Stimulated activated CD4-positive, alpha-beta T cell treated with anti-CD3 and anti-CD28 coated beads, Interleukin-12 subunit alpha, Interleukin-12 subunit beta, amount 100 ng/mL, for 4 hours (primary cell): ENCODE measurements at regions not wholly inside any gene's neighbourhood (a gene's known extent, or its start where the extent isn't known, plus 50 kb on each side); places are given as distances from the start of the nearest gene placed in this dataset.
A peak's percentile ranks its signal among the peaks of the same experiment; 100 is the strongest.
"Not testable (repeated sequence)": the region's sequence is repeated elsewhere in the genome, so short reads cannot be mapped to it uniquely, and the experiment has no call there.

Experiments
- DNase-seq: peaks from one replicate; pipeline ENCODE4 v3.0.0-alpha.2; 2020

GRCh38 chr11:116698080-116698479 lies 74.7 kb downstream of the BUD13 start:
- no peak for DNase-seq

GRCh38 chr11:116697639-116698038 lies 75.1 kb downstream of the BUD13 start:
- DNase-seq = no peak

- DNase-seq = no peak
Observed at GRCh38 chr11:116697011-116697410, 75.8 kb downstream of the BUD13 start.

GRCh38 chr11:116696381-116696941 lies 76.3 kb downstream of the BUD13 start:
- DNase-seq = no peak

- DNase-seq = no peak
Observed at GRCh38 chr11:116695657-116696254, 77.0 kb downstream of the BUD13 start.

- no peak for DNase-seq
Observed at GRCh38 chr11:116694815-116695590, 77.8 kb downstream of the BUD13 start.

GRCh38 chr11:116694349-116694725 lies 78.5 kb downstream of the BUD13 start:
- DNase-seq = no peak

- no peak for DNase-seq
Observed at GRCh38 chr11:116693593-116694348, 79.0 kb downstream of the BUD13 start.

GRCh38 chr11:116693102-116693570 lies 79.7 kb downstream of the BUD13 start:
- DNase-seq = no peak

GRCh38 chr11:116692318-116693101 lies 80.3 kb downstream of the BUD13 start:
- DNase-seq = no peak

GRCh38 chr11:116691771-116692177 lies 81.0 kb downstream of the BUD13 start:
- peak; percentile 53 for DNase-seq

- DNase-seq = no peak
Observed at GRCh38 chr11:116690611-116691010, 82.2 kb downstream of the BUD13 start.

- DNase-seq = no peak
Observed at GRCh38 chr11:116689413-116690127, 83.2 kb downstream of the BUD13 start.

- DNase-seq = no peak
Observed at GRCh38 chr11:116688202-116688540, 84.6 kb downstream of the BUD13 start.

GRCh38 chr11:116687458-116688201 lies 85.2 kb downstream of the BUD13 start:
- DNase-seq = no peak

- no peak for DNase-seq
Observed at GRCh38 chr11:116686866-116687265, 85.9 kb downstream of the BUD13 start.

GRCh38 chr11:116683982-116684381 lies 88.8 kb downstream of the BUD13 start:
- no peak for DNase-seq

GRCh38 chr11:116680349-116681125 lies 92.2 kb downstream of the BUD13 start:
- no peak for DNase-seq

- DNase-seq = no peak
Observed at GRCh38 chr11:116678887-116679286, 93.9 kb downstream of the BUD13 start.

GRCh38 chr11:116667318-116667717 lies 105.5 kb downstream of the BUD13 start:
- DNase-seq = not testable (repeated sequence)
